GM21737 (cell line): ENCODE measurements at regions not wholly inside any gene's neighbourhood (a gene's known extent, or its start where the extent isn't known, plus 50 kb on each side); places are given as distances from the start of the nearest gene placed in this dataset.

Experiments
- ATAC-seq: cut with Tn5 transposase; IDR thresholded peaks from one replicate; pipeline ENCODE4 v1.9.1; 2021; ENCODE audit warnings: mild to moderate bottlenecking, moderate library complexity; ENCODE audit not compliant: unreplicated experiment

DNA sequence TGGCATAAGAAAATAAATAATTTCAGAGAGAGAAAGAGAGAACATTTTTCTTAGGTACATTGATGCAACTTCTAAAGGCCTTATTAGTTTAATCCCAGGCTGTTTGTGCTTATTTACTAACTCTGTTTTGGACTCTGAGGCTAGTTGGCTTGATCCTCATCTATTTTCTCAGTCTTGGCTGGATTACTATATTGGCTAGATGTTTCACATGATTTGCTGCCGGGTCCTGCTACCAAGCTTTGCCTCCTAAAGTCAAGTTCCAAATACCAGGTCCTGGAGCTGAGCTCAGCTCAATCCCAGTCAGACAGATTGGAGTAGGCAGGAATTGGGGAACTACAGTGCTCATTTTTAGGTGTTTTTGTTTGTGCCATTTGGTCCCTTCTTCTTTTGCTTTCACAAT, 340.8 kb downstream of the BCAT1 start:
- no peak for ATAC-seq

DNA sequence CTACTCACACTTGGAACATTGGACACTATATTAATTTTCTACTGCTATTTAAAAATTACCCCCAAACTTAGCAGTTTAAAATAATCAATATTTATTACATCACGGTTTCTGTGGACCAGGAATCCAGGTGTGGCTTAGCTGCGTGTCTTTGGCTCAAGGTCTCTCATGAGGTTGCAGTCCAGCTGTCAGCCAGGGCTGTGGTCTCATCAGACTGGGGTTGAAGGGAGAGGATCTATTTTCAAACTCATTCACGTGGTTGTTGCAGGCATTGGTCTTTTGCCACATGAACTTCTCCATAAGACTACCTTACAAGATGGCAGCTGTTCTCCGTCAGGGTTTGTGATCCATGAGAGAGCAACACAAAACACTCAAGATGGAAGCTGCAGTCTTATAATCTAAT, 343.0 kb downstream of the BCAT1 start:
- no peak for ATAC-seq

DNA sequence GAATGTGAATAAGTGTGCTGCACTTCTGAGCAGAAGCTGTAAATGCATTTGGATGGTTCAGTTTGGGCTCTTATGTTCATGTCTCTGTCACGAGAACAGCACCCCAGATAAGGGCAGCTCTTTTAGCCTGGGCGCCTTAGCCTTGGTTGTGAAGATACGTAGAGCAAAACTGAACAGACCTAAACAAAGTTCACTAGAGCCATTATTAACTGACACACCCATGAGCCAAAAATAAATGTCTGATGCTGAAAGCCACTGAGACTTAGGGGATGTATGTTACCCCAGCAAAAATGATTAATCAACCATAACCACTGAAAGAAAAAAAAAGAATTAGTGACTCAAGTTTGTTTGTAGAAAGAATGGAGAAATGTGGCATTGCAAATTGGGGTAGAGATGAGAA, 343.4 kb downstream of the BCAT1 start:
- ATAC-seq: no peak

DNA sequence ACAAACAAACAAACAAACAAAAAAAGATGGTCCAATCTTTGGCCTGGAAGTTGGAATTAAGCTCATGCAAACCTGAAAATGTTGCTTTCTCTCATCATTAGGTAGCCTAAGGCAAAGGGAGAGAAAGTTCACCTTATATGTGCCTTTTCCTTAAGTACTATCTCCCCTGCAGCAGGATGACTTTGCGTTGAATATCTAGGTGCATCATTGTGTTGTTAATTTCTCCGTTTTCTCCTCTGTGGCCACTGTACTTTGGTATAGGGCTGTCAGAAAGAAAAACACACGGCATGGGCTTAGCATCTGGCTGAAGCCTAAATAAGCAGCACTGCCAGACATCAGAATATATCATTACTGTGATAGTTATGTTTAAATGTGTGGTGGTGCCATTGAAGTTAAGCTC, 345.5 kb downstream of the BCAT1 start:
- ATAC-seq: no peak

DNA sequence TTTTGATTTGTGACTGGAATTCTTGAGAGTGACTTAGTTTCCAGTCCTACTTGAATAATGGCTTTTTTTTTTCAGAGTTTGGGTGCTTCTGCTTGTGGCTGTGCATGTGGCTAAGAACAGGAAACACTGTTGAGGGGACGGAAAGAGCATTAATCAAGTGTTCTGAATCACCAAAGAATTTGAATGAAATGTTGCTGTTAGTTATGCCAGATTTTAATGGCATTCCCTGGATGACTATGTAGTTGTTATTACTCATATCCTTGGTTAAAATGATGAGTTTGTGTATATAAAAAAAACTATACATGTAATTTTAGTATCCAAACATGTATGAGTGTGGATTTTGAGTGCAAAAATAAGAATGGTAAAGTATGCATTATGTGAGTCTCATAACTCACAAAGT, 347.9 kb downstream of the BCAT1 start:
- no peak for ATAC-seq

DNA sequence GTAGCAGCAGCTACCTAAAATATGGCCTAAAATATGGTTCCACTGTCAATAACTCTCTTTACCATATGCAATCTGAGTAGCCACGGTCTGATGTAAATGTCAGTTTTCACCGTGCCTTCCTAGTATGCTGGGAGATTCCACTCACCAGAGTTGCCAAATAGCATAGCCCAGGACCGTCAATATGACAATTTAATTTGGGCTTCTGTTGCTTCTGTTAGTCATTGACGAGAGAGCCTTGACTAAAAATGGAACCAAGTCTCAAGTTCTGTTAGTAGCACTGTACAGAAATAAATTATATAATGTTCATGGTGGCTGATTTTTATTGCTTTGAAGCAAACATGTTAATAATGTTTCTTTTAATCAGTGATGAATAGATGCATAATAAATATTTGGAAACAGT, 348.4 kb downstream of the BCAT1 start:
- no peak for ATAC-seq

DNA sequence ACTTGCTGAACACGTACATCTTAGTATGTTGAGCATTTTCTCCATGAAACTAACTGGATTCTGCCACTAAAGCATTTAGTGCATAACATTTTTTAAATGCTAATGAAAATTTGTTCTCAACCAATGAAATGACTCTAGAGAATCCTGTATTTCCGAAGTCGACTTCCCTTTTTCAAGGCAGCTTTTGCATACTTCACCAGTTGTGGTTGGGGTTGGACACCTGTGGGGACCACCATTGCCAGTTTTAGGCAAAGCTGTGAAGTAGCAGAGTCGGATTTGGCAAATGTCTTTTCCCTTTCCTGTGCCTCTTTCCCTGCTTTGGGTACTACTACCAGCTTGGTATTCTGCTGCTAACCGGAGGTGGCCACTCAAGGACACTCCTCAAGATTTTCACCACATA, 349.2 kb downstream of the BCAT1 start:
- ATAC-seq: no peak

DNA sequence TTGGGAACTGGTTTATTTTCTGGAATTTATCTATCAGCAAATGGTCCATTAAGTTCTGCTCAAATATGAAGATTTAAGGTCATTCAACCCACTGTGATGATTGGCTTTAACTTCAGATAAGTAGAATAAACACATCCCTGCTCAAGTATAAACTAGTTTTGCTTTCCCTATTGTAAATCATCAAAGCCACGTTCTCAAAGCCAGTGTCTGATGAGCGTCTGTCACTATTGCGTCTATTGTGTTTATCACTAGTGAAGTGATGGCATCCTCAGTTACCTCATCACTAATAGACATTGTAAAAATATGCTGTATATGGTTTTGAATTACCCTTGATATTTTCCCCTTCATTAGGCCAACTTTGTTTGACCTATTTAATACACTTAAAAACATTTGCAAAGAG, 351.3 kb downstream of the BCAT1 start:
- ATAC-seq: no peak

DNA sequence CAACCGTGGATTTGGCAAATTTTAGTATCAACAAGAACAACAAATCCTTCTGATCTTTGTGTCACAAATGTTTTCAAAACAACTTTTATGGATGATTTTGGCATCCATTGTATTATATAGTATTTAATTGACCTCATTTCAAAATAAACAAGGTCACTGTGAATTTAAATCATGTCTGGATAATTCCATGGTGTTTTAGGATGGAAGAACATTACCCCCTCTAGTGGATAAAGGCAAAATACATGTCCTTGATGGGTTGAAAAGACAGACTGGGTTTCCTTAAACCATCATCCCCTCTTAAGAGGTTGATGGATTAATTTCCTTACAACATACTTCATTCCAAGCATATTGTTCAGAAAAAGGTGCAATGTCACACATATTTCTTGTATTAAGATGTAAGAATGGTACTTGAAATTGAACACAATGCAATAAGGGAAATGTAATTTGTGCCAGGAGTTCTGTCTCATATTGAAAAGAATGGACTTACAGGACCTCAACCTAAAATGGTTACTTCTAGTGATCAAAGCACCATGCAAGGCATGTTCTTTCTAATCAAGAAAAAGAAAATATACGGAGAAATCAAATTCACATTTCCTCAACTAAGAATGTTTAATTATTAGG, 352.0 kb downstream of the BCAT1 start:
- no peak for ATAC-seq

DNA sequence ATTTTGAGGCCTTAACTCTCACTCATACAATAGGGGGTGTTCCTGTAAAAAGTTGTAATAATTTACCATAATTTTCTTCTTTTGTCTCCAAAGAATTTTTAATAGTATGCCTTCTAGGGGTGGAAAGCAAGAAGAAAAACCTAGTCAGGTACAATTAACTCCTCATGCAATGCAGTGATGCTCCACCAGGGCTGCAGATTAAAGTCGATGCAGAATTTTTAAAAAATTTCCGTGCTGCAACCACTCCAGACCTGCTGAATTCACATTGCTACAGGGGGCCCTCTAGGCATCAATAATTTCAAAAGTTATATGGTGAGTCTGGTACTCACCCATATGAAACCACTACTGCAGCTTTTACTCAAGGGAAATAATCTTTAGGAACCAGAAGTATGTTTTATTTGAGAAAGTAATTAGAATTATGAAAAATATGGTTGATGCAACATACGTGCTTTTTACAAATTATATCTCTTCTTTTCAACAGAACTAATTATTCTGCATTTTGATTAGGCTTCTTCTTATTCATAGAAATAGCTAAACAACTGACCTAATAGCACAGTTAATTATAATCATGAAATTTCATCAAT, 353.2 kb downstream of the BCAT1 start:
- ATAC-seq: no peak

DNA sequence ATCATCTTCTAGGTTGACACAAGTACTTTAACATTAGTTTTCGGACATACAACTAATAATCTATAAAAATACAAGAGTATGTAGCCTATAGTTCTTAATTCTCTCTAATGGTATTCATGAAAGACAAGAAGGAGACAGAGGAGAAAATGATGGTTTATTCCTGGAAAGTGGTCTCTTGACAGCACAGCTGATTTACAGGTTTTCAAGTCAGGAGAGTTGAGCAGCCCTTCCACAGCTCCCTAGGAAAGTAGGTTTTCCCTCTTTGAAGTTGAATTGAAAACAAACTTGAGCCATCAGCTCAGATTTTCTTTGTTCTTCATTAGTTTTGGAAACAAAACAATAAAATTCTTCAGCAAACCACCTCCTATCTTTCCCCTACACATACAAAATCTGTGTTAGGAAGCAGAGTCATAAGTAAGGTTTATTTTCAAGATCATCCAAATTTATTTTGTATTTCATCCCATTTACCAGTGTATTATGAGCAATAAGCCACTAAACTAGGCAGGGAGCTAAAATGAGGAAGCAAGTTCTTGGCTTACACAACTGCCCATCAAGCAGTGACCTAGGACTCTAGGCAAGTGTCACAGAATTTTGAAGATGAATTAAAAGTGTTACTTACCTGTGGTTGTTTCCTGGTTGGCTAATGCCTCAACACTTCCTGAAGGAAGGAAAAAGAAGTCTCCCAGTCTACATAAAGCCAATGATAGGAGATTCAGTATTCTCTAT, 357.0 kb downstream of the BCAT1 start:
- ATAC-seq: no peak

DNA sequence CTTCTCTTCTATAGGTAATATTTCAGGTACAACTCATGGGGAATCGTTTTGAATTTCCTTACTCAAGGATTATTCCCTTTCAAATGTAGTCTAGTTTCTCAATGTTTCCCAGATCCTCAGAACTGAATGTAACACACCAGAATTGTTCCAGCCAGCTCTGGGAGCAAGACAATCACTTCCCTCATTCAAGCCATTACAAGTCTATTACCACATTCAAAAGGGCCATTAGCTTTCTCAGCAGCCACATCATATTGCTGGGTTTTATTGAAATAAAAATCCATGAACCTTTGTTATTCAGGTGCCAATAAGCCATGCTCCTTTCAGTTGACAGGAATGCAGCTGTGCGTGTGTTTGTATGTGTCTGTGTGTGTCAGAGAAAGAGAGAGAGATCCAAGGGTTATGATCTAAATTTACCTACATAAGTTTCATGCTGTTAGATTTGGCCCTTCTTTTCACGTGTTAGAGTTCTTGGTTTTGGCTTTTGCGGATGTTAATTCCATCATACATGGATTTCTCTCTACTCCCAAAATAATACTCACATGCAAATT, 357.7 kb downstream of the BCAT1 start:
- no peak for ATAC-seq

DNA sequence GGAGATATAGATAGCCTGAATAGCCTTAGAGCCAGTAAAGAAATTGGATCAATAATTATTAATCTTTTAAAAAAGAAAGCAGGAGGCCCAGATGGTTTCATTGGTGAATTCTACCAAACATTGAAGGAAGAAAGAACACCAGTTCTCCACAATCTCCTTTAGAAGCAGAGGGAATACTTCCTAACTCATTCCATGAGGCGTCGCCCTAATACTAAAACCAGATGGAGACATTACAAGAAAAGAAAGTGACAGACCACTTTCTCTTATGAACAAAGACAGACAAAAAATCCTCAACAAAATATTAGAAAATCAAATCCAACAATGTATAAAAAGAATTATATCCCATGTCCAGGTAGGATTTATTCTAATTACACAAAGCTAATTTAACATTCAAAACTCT, 362.6 kb downstream of the BCAT1 start:
- no peak for ATAC-seq

DNA sequence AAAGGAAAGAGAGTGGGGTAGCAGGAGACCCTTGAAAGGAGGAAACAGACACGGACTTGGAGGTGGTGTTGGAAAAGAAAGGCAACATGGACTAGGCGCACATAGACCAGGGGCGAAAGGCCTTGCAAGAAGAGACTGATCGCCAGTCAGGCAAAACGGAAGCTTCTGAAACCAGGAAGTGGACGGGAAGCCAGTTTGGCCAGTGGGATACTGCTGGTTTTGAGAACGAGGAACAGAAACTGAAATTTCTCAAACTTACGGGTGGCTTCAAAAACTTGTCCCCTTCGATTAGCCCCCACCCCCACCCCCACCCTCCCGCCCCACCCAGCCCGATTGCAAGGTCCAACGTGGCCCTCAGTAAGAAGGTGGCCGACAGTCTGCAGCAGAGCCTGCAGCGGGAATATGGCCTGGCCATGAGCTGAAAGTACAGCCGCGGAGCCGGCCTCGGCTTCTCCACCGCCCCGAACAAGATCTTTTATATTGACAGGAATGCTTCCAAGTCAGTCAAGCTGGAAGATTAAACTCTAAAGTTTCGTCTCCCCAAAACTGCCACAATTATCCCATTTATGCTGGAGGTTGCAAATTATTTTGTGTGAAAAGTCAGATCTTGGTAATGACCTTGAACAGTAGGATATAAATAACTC, 364.7 kb downstream of the BCAT1 start:
- ATAC-seq: no peak

DNA sequence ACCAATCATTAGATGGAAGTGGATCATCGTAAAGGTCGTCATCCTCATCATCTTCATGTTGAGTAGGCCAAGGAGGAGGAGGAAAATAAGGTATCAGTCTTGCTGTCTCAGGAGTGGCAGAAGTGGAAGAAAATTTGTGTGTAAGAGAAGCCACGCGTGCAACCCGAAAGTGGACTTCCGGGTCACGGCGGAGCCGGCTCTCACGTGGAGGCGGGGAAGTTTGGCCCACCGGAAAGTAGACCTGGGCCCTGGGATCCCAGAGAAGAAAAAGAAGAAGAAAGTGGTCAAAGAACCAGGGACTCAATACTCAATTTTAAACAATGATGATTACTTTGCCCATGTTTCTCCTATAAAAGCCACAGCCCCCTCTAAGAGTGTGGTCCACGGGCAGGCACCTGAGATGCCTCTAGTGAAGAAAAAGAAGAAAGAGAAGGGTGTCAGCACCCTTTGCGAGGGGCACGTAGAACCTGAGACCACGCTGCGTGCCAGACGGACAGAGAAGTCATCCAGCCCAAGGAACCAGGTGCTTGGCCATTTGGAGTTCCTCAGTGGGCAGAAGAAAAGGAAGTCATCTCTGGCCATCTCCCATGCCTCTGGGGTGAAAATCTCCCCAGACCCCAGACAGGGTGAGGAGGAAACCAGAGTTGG, 365.8 kb downstream of the BCAT1 start:
- ATAC-seq: no peak

DNA sequence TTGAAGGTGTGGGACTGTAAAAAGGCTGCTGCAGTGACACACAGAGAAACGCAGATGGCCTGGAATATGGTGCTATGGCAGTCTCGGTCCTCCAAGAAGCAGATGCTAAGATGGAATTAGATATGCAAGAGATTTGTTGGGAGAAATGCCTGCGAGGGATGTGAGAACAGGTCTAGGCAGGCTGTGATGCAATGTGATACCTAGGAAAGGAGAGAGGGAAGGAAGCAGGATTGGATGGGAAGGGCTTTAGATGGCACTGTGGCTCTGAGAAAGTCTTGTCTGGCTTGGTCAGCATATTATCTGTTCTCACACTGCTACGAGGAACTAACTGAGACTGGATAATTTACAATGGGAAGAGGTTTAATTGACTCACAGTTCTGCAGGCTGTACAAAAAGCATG, 374.4 kb downstream of the BCAT1 start:
- ATAC-seq: no peak

DNA sequence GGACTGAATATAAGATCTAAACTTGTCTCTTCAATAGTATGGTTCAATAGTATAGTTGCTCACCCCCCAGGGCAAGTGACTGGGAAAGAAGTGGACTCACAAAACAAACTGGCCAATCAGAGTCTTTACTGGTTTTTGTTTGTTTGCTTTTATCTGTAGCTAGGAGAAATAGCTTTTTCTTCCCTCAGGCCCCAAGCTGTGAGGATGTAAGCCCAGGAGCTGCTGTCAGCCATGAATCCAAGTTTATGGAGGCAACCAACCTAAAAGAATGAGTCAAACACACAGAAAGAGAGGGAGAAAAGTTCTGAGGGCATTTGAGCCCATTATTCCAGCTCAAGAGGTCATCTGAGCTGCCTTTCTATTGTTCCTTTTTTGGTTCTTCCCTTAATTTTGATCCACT, 375.3 kb downstream of the BCAT1 start:
- no peak for ATAC-seq

DNA sequence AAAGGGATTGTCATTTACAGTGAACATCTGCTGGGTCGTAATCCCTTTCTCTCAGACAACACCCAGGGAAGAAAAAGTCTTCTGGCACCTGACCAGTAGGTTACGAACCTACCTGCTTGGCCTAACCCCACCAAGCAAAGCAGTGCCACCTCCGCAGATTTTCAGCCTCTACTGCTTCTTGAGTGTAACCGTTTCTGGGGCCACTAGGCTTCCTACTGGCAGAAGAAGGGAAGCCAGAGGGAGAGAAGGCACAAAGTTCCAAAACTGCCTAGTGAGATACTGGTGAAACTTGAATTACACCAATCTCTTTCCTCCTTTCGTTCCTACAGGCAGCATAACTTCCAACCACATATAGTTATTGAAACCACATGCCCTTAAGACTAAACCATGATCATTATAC, 383.6 kb downstream of the BCAT1 start:
- no peak for ATAC-seq

DNA sequence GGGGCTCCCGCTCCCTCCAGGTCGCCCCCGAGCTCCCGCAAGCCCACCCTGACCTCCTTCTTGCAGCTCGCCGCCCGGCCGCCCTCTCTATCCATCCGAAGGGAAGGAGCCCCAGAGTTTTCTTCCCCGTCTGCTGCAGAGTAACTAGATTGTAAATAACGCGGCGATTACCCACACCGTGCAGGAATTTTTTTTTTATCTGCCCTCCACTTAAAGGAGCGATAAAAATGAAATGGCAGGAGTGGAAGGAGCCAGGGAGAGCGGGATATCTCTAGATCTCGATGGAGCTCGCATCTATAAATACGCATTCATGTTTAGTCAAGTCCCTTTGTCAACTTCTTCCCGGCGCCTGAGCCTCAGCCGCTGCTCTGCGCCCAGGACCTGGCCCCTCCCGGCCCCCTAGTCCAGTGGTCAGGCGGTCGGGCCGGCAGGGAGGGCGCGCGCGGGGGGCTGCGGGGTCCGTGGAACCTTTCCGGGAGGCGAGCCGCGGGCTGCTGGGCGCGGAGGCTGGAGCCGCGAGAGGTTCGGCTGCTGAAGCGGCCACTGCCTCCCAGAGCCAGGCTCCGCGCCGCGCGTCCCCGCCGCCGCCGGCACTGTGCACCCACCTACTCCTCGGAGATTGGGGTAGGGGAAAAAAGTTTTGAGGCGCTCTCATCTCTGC, 386.0 kb downstream of the BCAT1 start:
- ATAC-seq: no peak

DNA sequence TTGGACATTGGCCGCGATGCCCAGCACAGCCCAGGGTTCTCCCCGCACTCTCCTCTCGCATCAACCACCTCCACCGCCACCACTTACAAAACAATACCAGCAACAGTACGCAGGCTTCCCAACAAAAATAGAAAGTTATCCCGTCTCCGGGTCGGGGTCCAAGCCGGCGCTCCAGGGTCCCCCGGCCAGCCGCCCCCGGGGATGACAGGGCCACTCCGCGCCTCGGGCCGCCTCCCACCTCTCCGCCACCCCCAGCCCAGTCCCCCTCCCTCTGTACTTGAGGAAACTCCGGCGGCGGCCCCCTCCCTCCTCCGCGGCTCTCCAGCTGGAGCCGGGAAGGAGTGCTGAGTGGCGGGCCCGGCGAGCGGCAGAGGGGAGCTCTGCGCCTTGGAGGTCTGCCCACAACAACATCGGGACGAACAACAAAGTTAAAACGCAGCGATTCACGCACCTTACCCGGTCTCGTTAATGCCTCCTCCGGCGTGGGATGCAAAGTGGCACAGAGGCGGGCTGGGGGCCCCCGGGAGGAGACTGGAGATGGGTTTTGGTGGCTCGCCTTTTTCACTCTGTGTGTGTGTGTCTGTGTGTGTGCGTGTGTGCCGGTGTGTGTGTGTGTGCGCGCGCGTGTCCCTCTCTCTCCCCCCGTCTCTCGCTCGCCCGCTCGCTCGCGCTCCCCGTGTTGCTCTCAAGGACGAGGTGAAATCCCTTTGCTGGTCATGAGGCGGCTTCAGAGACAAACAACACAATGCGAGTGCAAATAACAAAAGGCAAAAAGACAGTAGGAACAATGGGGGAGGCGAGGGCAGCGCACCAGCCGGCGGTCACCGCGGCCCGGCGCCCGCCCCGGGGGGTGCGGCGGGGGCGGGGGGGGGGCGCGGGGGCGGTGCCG, 386.8 kb downstream of the BCAT1 start:
- ATAC-seq: no peak
